HFF-Myc (cell line): ENCODE measurements at regions not wholly inside any gene's neighbourhood (a gene's known extent, or its start where the extent isn't known, plus 50 kb on each side); places are given as distances from the start of the nearest gene placed in this dataset.

Source experiments
- DNase-seq: peaks from one replicate; pipeline ENCODE4 v3.0.0-alpha.2; 2011; ENCODE audit warnings: low read depth; ENCODE audit errors: extremely low read depth
- H3K4me3 ChIP-seq: replicated peaks from 2 replicates; pipeline ENCODE4 v1.5.1; 2011; ENCODE audit warnings: low read depth, mild to moderate bottlenecking, control low read depth, low read length
- TF ChIP-seq, protein P1 (sequence below): IDR thresholded peaks from 2 replicates; pipeline ENCODE4 v1.5.1; 2012; ENCODE audit warnings: mild to moderate bottlenecking, low read depth, low read length, control low read depth; ENCODE audit errors: missing control alignments

DNA sequence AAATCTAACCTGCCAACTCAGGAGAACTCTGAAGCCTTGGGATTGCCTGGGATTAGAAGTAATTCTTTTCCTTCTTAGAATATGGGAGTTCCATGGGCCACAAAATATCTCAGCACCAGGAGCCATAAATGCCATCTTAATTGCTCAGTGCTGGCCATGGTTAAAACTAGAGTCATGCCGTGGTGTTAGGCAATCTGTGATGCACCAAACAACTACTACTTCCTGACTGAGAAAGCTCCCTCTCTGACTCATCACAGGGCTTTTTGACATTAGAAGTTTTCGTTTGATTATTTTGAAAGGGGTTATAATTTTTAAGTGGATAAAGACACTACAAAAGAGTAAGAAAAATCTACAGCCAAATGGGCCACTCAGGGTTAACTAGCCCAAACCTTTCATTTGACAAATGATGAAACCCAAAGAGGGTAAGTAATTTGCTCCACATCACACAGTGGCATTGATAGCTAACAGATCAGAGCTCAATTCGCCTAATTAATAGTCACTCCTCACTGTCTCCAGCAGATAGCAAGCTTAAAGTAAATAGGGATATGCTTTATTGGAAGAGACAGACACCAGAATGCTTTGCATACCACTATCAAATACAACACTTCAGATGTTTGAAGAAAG is 377.3 kb downstream of the EMP1 start:
- TF ChIP-seq, protein P1, sequence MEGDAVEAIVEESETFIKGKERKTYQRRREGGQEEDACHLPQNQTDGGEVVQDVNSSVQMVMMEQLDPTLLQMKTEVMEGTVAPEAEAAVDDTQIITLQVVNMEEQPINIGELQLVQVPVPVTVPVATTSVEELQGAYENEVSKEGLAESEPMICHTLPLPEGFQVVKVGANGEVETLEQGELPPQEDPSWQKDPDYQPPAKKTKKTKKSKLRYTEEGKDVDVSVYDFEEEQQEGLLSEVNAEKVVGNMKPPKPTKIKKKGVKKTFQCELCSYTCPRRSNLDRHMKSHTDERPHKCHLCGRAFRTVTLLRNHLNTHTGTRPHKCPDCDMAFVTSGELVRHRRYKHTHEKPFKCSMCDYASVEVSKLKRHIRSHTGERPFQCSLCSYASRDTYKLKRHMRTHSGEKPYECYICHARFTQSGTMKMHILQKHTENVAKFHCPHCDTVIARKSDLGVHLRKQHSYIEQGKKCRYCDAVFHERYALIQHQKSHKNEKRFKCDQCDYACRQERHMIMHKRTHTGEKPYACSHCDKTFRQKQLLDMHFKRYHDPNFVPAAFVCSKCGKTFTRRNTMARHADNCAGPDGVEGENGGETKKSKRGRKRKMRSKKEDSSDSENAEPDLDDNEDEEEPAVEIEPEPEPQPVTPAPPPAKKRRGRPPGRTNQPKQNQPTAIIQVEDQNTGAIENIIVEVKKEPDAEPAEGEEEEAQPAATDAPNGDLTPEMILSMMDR: no peak
- no peak for DNase-seq
- no peak overlapping the region for H3K4me3 ChIP-seq

DNA sequence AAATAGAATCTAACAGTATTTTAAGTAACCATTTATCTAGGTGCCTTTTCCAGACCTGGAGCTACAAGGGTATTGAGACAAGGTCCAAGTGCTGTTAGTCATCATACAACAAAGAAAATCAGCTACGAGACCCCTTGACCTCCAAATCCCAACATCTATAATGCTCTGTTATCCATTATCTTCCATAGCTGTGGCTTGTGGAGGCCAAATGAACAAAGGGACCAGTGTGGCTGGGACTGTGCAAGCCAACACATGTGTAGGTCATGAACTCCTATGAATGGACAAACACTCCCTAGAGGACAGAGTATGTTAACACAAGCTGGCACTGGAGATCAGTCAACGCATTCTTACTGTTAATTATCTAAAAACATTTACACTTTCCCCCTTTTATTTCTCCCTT is 374.5 kb downstream of the EMP1 start:
- no peak overlapping the region for H3K4me3 ChIP-seq
- TF ChIP-seq, protein P1: no peak
- DNase-seq: no peak

DNA sequence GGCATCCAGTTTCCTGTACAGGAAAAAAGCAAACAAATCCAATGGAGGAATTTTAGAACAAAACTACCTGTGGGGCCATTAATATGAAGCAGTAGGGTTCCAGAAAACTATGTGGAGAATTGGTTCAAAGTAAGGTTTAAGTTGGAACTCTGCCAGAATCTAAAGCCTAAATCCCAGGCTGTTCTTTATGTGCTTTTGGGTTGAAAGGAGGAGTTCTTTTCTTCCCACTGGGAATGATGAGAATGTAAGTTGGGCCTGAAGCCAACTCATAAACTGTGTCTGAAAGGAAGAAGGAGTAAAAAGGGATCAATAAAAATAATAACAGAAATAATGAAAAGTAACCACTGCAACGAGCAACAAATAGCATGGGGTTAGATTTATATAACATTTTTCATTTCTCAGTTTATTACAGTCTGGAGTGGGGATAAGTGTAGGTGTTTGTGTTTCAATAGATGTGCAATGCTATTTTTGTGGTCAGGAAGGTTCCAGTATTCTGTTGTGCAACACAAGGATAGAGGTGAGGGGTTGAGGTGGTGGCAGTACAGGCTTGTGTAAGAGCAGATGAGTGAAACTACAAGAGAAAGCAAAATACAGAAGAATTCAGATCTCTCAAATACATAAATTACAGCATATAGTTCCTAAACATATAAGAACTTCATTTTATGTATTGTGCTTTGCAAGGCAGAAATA is 373.6 kb downstream of the EMP1 start:
- TF ChIP-seq, protein P1: no peak
- DNase-seq: no peak
- H3K4me3 ChIP-seq: no peak overlapping the region

DNA sequence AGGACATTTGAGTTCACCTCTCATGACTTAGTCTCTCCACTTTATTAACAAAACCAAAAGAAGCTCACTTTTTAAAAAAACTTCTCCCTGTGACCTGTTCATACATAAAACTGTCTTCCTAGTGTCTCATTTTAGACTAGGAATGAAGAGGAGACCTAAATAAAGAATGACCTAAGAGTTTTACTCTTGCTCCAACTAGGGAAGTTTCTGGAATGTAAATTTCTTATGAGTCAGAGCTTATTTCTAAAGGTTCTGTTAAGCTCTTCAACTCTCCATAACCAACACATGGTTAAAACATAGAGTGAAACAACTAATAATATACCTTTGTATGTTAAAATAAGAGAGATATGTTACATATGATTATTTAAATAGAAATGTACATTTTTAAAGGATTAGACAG is 369.8 kb downstream of the EMP1 start:
- DNase-seq: no peak
- no peak overlapping the region for H3K4me3 ChIP-seq
- TF ChIP-seq, protein P1: no peak

DNA sequence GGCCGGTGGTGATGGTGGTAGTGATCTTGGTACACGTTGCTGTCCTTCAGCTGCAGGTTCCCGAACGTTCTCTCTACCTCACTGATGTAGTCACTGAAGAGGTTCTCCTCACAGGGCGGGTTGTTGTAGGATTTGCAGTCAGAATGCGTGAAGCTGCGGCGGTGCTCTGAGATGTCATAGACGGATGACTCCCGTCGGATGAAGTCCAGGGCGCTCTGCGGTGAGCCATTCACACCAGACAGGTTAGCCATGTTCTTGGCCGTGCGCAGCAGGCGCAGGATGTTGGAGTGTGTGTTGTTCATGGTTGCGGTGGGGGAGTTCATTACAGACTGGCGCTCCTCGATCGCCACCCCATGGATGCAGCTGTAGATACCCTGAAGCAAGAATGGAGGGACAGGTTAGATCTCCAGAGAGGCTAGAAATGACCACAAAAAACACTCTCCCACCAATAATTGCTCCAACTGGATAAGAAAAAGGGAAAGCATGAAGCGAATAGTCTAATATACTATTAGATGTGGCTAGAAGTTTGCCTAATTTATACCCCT is 367.8 kb downstream of the EMP1 start:
- no peak for DNase-seq
- TF ChIP-seq, protein P1: no peak
- H3K4me3 ChIP-seq: no peak overlapping the region

DNA sequence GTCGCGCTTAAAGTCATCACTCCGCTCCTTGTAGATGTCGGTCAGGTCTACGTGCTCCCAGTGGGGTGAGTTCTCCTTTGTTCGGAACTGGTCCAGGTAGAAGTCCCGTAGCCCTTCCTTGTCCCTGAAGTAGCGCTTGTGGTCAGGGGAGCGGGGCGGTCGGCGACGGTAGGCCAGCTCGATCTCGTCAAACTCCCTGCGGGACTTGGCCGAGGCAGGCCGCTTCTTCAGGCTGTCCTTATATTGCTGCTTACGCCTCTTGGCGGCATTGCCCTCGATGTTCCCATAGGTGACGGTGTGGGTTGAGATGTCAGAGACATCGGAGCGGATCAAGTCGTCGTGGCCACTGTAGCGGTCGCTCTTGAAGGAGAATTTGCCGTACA is 367.2 kb downstream of the EMP1 start:
- DNase-seq: no peak
- H3K4me3 ChIP-seq: no peak overlapping the region
- TF ChIP-seq, protein P1: no peak
